Vagina (tissue), 2 donors: ENCODE measurements at regions not wholly inside any gene's neighbourhood (a gene's known extent, or its start where the extent isn't known, plus 50 kb on each side); places are given as distances from the start of the nearest gene placed in this dataset.

ENCODE experiments used
- POLR2AphosphoS5 ChIP-seq, 2 donors: sonication (generic); formaldehyde crosslinking; IDR thresholded peaks; one replicate each; pipeline ENCODE4 v1.9.0; 2017; ENCODE audit warnings: antibody characterized with exemption in 2 of 2, mild to moderate bottlenecking in 2 of 2, low read depth in 1 of 2; ENCODE audit not compliant: insufficient read depth in 1 of 2
- TF ChIP-seq, protein P1 (sequence below), 3 experiments: fragments of 450-650 bp in 2 of 3; fragments of 200-600 bp in 1 of 3; sonication (generic) in 1 of 3; IDR thresholded peaks; one replicate each; pipeline ENCODE4 v1.5.1; 2017 to 2019; ENCODE audit warnings: antibody characterized with exemption in 3 of 3, mild to moderate bottlenecking in 2 of 3, moderate library complexity in 2 of 3

GRCh38 chr3:127421943-127422662 lies 134.3 kb upstream of the PRR20G start:
- no peak for TF ChIP-seq POLR2AphosphoS5 (IDR thresholded peaks at IDR 0.05; ENCODE audit: insufficient read depth in 1 of 2, low read depth in 1 of 2)
- TF ChIP-seq, protein P1, sequence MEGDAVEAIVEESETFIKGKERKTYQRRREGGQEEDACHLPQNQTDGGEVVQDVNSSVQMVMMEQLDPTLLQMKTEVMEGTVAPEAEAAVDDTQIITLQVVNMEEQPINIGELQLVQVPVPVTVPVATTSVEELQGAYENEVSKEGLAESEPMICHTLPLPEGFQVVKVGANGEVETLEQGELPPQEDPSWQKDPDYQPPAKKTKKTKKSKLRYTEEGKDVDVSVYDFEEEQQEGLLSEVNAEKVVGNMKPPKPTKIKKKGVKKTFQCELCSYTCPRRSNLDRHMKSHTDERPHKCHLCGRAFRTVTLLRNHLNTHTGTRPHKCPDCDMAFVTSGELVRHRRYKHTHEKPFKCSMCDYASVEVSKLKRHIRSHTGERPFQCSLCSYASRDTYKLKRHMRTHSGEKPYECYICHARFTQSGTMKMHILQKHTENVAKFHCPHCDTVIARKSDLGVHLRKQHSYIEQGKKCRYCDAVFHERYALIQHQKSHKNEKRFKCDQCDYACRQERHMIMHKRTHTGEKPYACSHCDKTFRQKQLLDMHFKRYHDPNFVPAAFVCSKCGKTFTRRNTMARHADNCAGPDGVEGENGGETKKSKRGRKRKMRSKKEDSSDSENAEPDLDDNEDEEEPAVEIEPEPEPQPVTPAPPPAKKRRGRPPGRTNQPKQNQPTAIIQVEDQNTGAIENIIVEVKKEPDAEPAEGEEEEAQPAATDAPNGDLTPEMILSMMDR (IDR thresholded peaks at IDR 0.05) = no peak
